ENCODE measurements at regions not wholly inside any gene's neighbourhood (a gene's known extent, or its start where the extent isn't known, plus 50 kb on each side); places are given as distances from the start of the nearest gene placed in this dataset.

DNA sequence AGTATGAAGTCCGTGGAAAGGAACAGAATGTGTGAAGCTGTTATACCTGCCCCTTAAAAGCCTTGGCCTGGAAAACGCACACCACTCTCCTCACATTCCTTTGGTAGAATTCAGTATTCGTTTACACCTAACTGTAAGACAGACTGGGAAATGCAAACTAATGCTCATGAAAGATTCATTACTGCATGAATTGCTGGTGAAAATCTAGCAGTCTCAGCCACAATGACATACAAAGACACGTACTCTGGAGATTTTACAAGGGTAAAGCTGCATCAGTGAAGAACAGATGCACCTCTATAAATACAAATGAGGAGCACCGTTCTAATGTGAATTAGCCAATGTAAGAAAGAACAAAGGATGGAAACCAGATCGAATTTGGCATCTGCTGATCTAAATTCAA is 2051.3 kb downstream of the PCDH7 start:
- H3K27ac ChIP-seq = no peak overlapping the region
- TF ChIP-seq, protein P1, sequence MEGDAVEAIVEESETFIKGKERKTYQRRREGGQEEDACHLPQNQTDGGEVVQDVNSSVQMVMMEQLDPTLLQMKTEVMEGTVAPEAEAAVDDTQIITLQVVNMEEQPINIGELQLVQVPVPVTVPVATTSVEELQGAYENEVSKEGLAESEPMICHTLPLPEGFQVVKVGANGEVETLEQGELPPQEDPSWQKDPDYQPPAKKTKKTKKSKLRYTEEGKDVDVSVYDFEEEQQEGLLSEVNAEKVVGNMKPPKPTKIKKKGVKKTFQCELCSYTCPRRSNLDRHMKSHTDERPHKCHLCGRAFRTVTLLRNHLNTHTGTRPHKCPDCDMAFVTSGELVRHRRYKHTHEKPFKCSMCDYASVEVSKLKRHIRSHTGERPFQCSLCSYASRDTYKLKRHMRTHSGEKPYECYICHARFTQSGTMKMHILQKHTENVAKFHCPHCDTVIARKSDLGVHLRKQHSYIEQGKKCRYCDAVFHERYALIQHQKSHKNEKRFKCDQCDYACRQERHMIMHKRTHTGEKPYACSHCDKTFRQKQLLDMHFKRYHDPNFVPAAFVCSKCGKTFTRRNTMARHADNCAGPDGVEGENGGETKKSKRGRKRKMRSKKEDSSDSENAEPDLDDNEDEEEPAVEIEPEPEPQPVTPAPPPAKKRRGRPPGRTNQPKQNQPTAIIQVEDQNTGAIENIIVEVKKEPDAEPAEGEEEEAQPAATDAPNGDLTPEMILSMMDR (IDR thresholded peaks at IDR 0.05) = no peak
- TF ChIP-seq ZFX (IDR thresholded peaks at IDR 0.05; ENCODE audit: borderline replicate concordance) = no peak

DNA sequence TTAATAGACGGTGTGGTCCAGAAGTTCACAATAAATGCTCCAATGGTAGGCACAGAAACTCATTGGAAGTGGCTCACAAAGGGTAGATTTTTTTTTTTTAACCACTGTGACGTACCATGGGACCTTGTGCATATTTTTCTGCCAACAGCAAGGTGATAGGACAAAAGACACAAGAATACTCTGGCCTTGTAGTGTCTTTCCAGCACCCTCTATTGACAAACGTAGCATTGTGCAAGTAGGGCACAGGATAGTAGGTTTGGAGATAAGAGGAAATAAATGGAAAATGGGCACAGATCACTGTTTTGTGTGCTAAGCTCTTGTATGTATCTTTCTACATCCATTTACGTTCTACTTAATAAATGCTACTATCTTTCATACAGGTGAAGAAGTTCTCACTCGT is 2054.9 kb downstream of the PCDH7 start:
- H3K27ac ChIP-seq = no peak overlapping the region
- TF ChIP-seq ZFX (IDR thresholded peaks at IDR 0.05; ENCODE audit: borderline replicate concordance) = no peak
- TF ChIP-seq, protein P1 (IDR thresholded peaks at IDR 0.05) = peak; percentile 67

DNA sequence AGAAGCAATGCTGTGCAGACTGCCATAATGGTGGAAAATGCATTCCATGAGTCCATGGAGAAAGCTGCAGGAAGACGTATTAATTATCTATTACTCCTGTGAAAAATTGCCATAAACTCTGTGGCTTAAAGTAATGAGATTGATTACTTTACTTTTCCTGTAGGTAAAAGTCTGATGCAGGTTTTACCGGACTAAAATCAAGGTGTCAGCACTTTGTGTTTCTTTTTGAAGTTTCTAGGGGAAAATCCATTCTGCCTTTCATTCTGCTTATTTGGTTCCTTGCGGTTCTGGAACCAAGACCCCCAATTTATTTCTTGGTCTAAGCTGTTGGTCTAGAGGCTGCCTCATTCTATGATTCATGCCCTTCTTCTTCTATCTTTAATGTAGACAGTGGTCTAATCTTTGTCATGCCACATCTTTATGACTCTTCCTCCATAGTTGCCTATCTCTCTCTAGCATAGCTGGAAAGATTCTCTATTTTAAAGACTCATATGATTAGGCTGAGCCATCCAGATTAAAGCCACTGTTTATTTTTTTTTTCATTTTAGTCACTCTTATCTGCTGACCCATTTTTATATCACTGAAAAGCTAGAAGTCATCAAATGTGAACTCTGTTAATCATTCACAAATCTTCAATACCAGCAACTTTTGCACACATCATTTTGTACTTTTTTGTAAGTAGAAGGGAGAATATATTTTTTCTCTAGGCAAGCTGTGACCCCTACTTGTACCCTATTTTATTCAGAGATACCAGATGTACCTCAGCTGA is 2056.4 kb downstream of the PCDH7 start:
- H3K27ac ChIP-seq = no peak overlapping the region
- TF ChIP-seq, protein P1 (IDR thresholded peaks at IDR 0.05) = no peak
- TF ChIP-seq ZFX (IDR thresholded peaks at IDR 0.05; ENCODE audit: borderline replicate concordance) = no peak

DNA sequence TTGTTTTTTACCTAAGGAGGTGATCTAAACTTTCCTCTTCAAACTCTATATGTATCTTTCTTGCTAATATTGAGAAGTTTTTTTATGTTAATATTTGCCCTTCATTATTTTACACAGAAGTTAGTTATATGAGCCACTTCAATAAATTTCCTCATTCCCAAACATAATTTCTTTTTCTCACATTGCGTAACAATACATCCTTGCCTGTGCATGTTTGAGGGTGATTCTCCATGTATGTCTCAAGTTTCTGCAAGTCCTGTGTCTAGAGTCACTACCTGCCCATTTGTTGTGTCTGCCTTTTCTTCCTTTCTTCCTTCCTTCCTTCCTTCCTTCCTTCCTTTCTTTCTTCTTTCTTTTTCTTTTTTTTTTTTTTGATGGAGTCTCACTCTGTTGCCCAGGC is 2057.9 kb downstream of the PCDH7 start:
- H3K27ac ChIP-seq = no peak overlapping the region
- no peak for TF ChIP-seq ZFX (IDR thresholded peaks at IDR 0.05; ENCODE audit: borderline replicate concordance)
- TF ChIP-seq, protein P1 (IDR thresholded peaks at IDR 0.05) = no peak

DNA sequence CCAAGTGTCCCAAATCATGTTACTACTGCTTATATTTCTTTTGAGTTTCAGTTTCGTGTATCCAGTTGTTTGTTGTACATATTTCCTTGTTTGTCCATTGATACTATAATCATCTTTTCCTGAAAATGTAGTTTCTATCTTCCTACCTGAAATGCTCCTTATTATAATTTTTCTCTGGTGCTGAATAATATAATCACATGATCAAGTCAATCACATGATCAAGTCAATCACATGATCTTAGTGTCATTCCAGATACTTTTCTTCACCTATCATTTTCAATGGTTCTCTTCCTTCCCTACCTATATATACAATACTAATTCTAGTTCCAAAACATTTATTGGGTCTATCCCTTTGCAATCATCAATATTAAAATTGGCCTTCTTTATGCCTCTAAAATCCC is 2058.8 kb downstream of the PCDH7 start:
- TF ChIP-seq, protein P1 (IDR thresholded peaks at IDR 0.05) = no peak
- no peak for TF ChIP-seq ZFX (IDR thresholded peaks at IDR 0.05; ENCODE audit: borderline replicate concordance)
- H3K27ac ChIP-seq = no peak overlapping the region

DNA sequence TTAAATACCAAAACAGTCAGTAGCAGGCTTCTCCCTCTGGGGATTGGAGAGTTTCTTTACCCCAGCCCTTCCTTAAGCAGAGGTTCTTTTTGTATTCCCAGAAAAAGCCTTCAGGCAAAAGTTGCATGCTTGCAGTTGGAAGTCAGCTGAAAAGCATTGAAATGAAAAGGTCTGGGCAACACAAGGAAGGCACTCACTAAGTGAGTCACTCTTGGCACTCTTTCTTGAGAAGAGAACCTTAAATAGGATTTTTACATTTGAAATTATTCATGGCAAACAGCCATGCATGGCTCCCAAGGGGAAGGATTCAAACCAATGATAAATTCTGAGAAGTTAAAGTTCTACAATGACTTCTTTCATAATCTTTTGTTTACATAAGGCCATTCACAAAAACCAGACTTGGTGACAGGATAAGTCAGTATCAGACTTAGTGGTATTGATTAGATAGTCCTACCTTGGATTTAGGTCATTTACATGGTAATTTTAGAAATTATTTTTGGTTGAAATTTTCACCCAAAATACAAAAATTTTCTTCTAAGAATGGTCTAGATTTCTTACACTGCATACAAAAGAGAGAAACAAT is 2068.9 kb downstream of the PCDH7 start:
- no peak for TF ChIP-seq ZFX (IDR thresholded peaks at IDR 0.05; ENCODE audit: borderline replicate concordance)
- no peak overlapping the region for H3K27ac ChIP-seq

DNA sequence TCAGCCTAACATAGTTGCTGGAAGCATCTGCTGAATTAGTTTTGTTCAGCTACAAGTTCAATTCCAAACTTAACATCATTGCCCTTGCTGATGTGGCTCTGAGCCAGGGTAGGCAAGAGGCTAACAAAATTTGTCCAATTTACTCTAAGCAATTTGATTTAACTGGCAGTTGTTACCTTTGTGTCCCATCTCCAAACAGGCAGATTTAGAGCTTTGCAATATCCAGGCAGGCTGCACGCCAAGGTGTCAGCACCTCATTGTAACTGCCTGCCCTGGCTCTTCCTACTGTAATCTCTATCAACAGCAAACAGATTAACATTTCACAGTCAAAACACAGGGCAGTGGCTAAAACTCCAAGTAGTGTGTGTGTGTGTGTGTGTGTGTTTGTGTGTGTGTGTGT is 2070.6 kb downstream of the PCDH7 start:
- H3K27ac ChIP-seq = no peak overlapping the region
- no peak for TF ChIP-seq ZFX (IDR thresholded peaks at IDR 0.05; ENCODE audit: borderline replicate concordance)
- TF ChIP-seq, protein P1 (IDR thresholded peaks at IDR 0.05) = no peak

All from 22Rv1 (cell line).